GM19328 (cell line): ENCODE measurements at regions not wholly inside any gene's neighbourhood (a gene's known extent, or its start where the extent isn't known, plus 50 kb on each side); places are given as distances from the start of the nearest gene placed in this dataset.
"Not testable (repeated sequence)": the region's sequence is repeated elsewhere in the genome, so short reads cannot be mapped to it uniquely, and the experiment has no call there.

Experiments used
- ATAC-seq: cut with Tn5 transposase; IDR thresholded peaks from one replicate; pipeline ENCODE4 v1.9.1; 2021; ENCODE audit warnings: mild to moderate bottlenecking, moderate library complexity; ENCODE audit not compliant: unreplicated experiment

GRCh38 chr18:1466035-1466434, 561.4 kb downstream of the ADCYAP1 start:
- no peak for ATAC-seq

- ATAC-seq, result no peak
Observed at GRCh38 chr18:1467461-1467964, 562.8 kb downstream of the ADCYAP1 start.

- no peak for ATAC-seq
Observed at GRCh38 chr18:1468550-1468949, 563.9 kb downstream of the ADCYAP1 start.

GRCh38 chr18:1475867-1476266, 571.2 kb downstream of the ADCYAP1 start:
- no peak for ATAC-seq

- ATAC-seq, result no peak
Observed at GRCh38 chr18:1480309-1480708, 575.6 kb downstream of the ADCYAP1 start.

- ATAC-seq, result no peak
Observed at GRCh38 chr18:1481577-1481976, 576.9 kb downstream of the ADCYAP1 start.

- no peak for ATAC-seq
Observed at GRCh38 chr18:1483385-1483784, 578.7 kb downstream of the ADCYAP1 start.

- ATAC-seq, result no peak
Observed at GRCh38 chr18:1487457-1487856, 582.8 kb downstream of the ADCYAP1 start.

- no peak for ATAC-seq
Observed at GRCh38 chr18:1488394-1488793, 583.7 kb downstream of the ADCYAP1 start.

- ATAC-seq, result no peak
Observed at GRCh38 chr18:1488957-1489356, 584.3 kb downstream of the ADCYAP1 start.

GRCh38 chr18:1495387-1495786, 590.7 kb downstream of the ADCYAP1 start:
- no peak for ATAC-seq

GRCh38 chr18:1496096-1496495, 591.4 kb downstream of the ADCYAP1 start:
- no peak for ATAC-seq

GRCh38 chr18:1498216-1498615, 593.5 kb downstream of the ADCYAP1 start:
- no peak for ATAC-seq

- no peak for ATAC-seq
Observed at GRCh38 chr18:1499265-1499664, 594.6 kb downstream of the ADCYAP1 start.

- no peak for ATAC-seq
Observed at GRCh38 chr18:1503847-1504246, 599.2 kb downstream of the ADCYAP1 start.

GRCh38 chr18:1505856-1506255, 601.2 kb downstream of the ADCYAP1 start:
- no peak for ATAC-seq

GRCh38 chr18:1510542-1511179, 606.0 kb downstream of the ADCYAP1 start:
- ATAC-seq, result no peak

GRCh38 chr18:1511619-1512311, 607.1 kb downstream of the ADCYAP1 start:
- ATAC-seq, result no peak

GRCh38 chr18:1513519-1513918, 608.8 kb downstream of the ADCYAP1 start:
- ATAC-seq, result no peak

- ATAC-seq, result not testable (repeated sequence)
Observed at GRCh38 chr18:1521588-1522248, 617.0 kb downstream of the ADCYAP1 start.

GRCh38 chr18:1522249-1522615, 617.6 kb downstream of the ADCYAP1 start:
- ATAC-seq, result no peak

- ATAC-seq, result no peak
Observed at GRCh38 chr18:1526991-1527390, 622.3 kb downstream of the ADCYAP1 start.
